Stimulated activated CD4-positive, alpha-beta T cell treated with anti-CD3 and anti-CD28 coated beads, Interleukin-15, amount 100 ng/mL, for 48 hours (primary cell): ENCODE measurements at regions not wholly inside any gene's neighbourhood (a gene's known extent, or its start where the extent isn't known, plus 50 kb on each side); places are given as distances from the start of the nearest gene placed in this dataset.

ENCODE experiments used
- DNase-seq, 2 donors: peaks; one replicate each; pipeline ENCODE4 v3.0.0-alpha.2; 2020; ENCODE audit warnings: low read depth in 2 of 2

- no peak for DNase-seq
Observed at GRCh38 chr3:72120806-72121778, 336.1 kb upstream of the PROK2 start.

GRCh38 chr3:72120039-72120438 lies 335.1 kb upstream of the PROK2 start:
- DNase-seq, result no peak

DNA sequence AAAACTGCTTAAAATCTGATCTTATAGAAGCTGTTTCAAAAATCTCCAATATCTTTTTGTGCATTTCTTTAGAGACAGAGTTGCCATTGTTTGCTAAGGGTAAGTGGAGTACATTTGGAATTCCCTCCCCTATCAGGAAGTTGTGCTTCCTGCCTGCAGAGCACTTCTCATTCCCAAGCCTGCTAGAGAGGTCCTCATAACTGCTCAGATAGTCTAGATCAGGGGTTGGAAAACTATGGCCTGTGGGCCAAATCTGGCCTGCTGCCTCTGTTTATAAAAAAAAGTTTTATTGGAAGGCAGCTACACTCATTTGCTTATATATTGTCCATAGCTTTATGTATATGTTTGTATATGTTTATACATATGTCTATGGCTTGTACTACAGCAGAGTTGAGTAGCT lies 333.7 kb upstream of the PROK2 start:
- DNase-seq, result no peak

- DNase-seq, result no peak
Observed at GRCh38 chr3:72116226-72116625, 331.3 kb upstream of the PROK2 start.

DNA sequence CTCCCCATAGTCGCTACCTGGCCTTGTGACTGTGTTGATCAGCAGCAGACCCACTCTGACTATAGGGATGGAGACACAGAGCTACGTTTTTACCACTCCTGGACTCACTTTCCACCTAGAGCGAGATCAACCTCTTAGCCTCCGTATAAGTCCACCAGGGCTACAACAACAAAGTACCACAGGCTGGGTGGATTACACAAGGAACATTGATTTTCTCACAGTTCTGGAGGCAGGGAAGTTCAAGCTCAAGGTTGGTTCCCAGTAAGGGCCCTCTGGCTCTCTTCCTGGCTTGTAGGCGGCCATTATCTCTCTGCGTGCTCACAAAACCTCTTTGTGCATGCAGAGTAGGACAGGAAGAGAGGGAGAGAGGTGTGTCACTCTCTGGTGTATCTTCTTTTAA lies 330.4 kb upstream of the PROK2 start:
- DNase-seq, result no peak

- no peak for DNase-seq
Observed at GRCh38 chr3:72114773-72115172, 329.8 kb upstream of the PROK2 start.

- no peak for DNase-seq
Observed at GRCh38 chr3:72113964-72114363, 329.0 kb upstream of the PROK2 start.

DNA sequence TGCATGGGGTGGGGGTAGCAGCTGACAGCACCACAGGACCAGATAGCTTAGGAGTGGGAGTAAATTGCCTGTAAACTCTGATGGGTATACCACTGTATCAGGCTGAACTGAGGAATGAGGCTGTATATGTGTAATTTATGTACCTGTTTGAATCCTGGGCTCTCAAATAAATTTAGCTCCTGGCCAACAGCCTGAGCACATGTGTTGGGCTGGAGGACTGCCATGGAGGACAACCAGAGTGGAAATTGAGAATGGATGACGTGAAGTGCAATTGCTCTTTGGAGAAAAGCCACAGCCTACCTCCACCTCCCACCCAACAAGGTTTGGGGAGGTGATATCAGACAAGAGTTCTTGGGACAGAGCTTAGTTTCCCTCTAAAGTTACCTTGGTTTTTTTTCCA lies 328.6 kb upstream of the PROK2 start:
- DNase-seq, result no peak

GRCh38 chr3:72112435-72112834 lies 327.5 kb upstream of the PROK2 start:
- no peak for DNase-seq

DNA sequence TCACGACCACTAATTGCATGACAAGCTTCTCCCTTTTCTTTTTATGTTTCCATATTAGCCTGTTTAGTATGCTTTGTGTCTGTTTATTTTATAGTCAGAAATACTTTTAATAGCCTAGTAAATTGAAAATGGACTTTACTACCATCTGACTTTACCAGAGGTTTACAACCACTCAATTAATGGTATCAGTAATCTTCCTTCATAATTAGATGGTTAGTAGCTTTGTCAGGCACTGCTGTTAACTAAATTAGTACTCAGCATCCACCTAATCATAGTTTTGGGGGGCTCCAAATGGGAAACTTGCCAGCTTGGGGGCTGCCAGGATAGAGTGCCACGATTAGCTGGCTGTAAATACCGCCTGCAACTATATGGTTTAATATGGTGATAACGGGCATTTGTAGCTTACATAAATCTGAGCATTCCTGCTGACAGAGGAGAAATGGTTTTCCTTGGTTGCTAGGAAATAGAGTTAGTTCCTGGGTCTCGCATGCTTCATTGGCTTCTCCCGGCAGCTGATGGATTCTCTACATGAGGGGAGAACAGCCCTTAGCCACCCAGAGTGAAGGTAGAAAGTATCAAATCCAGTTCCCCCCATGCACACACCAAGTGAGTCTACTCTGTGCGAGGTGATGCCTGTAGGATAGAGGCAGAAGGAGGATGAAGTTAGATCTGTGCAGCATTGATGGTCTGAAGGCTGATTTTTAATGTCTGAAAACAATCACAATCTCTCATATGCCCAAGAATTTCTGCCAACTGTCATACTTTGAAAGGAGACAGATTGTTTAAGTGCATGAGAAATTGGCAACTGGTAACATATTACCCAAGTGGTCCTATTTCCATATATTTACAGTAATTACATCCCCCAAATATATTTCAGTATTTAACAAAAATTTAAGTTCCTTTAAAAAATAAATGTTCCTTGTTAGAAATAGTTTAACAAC lies 326.6 kb upstream of the PROK2 start:
- DNase-seq, result no peak

GRCh38 chr3:72109327-72110259 lies 324.6 kb upstream of the PROK2 start:
- no peak for DNase-seq

DNA sequence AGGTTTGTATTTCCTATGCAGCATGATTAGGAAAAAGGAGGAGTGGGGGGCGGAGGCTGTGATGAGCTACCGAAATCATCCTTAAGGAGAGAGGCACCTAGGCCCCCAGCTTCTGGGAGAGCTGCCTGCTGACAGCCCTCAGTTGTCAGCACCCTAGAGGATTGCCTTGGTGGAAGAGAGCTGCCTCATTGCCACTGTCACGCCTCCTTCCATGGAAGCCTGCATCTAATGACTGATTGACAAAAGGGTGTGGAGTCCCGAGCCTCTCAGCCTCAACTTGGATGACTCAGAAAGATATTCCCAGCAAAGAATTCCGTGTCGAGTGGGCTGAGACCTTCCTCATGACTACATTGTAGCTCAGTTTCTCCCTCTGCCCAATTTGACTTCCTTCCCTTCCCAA lies 320.4 kb upstream of the PROK2 start:
- no peak for DNase-seq

- DNase-seq, result no peak
Observed at GRCh38 chr3:72102112-72102616, 317.2 kb upstream of the PROK2 start.

- DNase-seq, result no peak
Observed at GRCh38 chr3:72101494-72101893, 316.5 kb upstream of the PROK2 start.

DNA sequence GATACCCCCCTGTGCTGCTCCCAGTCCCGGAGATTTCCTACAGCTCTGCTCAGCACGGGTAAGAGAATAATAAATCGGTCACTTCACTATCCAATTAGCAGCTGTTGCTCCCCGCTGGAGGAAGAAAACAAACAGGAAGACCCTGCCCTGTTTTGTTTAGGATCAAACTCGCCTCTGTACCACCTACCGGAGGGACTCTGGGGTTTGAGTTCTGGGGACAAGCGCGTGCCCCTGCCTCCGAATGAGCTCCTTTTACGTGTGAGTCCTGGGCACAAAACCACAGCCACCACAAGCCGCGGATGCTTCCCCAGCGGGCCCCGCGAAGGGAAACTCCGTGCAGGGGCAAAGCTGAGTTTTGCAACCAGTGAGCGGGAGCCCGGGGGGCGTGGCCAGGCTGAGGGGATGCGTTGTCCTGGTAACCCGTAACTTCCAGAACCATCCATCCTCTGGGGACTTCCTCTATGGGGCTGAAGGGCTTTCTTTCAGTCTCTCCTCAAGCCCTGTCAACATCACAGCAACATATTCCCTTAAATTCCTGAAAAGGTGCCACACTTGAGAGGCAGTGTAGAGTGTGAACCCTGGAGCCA lies 315.7 kb upstream of the PROK2 start:
- peak; percentile 74 to 85 for DNase-seq

DNA sequence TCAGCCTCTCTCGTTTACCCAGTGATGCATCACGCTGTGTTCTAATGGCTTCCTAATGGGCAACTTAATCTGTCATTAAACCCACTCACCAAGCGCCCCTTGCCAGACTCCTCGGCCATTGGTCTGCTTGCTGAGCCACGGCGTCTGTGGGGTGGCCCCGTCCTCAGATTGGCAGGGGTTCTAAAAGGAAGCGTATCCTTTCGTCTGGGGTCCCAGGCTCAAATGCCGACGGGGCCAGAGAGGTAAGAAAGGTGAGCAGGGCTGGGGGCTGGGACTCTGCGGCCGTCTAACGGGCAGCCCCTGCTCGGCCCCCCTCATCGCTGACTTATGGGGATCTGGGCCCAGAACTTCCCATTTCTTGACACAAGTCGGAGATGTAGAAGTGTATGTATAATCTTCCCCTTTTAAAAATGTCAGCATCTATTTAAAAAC lies 315.1 kb upstream of the PROK2 start:
- DNase-seq, result no peak

DNA sequence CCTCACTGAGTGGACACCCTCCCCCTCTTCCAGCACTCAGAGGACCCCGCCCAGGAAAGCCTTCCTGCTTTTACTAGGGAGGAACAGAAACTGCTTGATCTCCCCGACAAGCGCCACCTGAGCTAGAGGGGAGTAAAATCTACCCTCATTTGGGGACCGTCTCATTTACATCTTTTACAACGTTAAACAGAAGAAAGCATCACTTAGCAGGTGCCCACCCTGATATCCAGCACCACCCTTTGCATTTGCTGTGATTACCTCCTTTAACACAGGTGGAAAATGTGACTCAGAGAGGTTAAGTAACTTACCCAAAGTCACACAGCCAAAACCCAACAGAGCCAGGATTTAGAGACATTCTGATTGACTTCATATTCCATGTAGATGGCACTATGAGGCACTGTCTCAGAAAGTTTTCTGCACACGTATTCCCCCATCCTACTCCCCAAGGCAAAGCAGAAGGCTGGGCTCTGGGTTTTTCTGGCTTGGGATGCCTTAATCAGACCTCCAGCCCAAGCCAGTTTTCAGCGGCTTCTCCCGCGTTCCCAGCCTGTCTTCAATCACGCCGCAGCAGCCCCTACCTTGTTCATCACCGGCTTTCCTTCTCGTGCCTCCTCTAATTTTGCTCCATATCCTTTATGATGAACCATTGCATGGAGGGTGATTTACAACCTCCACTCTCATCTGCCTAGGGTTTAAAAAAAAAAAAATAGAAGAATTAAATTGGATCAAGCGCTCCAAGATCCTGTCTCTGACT lies 314.6 kb upstream of the PROK2 start:
- DNase-seq, result no peak

DNA sequence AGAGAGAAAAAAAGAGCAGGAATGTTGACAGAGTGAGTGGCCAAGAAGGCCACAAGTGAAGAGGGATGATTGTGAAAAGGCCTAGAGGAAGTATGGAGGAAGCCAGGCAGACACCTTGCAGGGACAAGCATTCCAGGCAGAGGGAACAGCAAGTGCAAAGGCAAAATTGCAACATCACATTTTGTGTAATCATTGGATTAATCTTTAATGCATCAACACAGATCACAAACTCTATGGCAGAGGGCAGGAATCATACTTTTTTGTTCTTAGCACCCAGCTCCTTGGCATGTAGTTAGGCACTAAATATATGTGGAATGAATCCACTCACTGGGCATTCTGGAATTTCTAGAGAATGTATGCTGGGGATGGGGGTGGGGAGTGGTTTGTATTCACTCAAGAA lies 312.1 kb upstream of the PROK2 start:
- DNase-seq, result no peak

DNA sequence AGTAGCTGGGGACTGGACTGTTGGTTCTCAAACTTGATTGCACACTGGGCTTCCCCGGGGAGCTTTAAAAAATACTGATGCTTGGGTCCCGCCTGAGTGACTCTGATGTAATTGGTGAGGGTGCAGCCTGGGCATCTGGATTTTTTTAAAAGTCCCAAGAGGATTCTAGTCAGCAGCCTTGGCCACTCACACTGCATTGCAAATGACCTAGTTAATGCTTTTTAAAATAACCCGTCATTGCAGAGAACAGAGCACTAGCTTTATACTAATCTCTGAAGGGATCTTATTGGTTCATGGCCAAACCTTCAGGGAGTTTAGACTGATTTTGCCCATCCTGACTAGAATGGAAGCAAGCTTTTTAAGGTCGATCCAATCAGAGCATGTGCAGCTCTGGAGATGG lies 310.6 kb upstream of the PROK2 start:
- no peak for DNase-seq

DNA sequence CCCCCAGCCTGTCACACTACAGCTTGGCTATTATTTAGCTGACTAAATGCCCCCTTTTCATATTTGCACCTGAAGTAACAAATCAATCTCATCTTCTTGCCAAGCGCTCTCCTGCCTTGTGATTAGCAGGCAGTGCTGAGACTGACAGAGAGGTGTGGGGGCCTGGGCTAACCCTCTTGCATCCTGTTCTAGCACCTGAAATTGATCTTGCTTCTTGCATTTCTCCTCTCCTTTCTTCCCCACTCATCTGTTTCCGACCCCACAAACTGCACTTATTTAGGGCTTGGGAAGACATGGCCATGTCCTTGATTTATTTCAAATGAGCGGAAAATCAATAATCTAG lies 309.0 kb upstream of the PROK2 start:
- no peak for DNase-seq
